H9 (cell line): ENCODE measurements at regions not wholly inside any gene's neighbourhood (a gene's known extent, or its start where the extent isn't known, plus 50 kb on each side); places are given as distances from the start of the nearest gene placed in this dataset.
A peak's percentile ranks its signal among the peaks of the same experiment; 100 is the strongest.

Experiments used
- DNase-seq: peaks from one replicate; pipeline ENCODE4 v3.0.0-alpha.2; 2017
- H2AFZ ChIP-seq: one replicate; pipeline ENCODE4 v1.6.1; 2013; ENCODE audit warnings: mild to moderate bottlenecking, low read length, control low read depth, moderate library complexity
- H2AK5ac ChIP-seq: 2 replicates; pipeline ENCODE4 v1.6.1; 2013; ENCODE audit warnings: low read length, control low read depth, mixed read lengths; ENCODE audit not compliant: insufficient read length
- H2BK120ac ChIP-seq: one replicate; pipeline ENCODE4 v1.6.1; 2013; ENCODE audit warnings: low read depth, mild to moderate bottlenecking, low read length, control low read depth, inconsistent platforms; ENCODE audit not compliant: poor library complexity, severe bottlenecking
- H2BK12ac ChIP-seq: 2 replicates; pipeline ENCODE4 v1.6.1; 2013; ENCODE audit warnings: low read length, control low read depth, mixed read lengths, low read depth; ENCODE audit not compliant: insufficient read length
- H2BK15ac ChIP-seq: 2 replicates; pipeline ENCODE4 v1.6.1; 2013; ENCODE audit warnings: low read depth, low read length, control low read depth
- H2BK20ac ChIP-seq: one replicate; pipeline ENCODE4 v1.6.1; 2013; ENCODE audit warnings: low read depth, mild to moderate bottlenecking, low read length, control low read depth, inconsistent platforms; ENCODE audit not compliant: poor library complexity, severe bottlenecking
- H2BK5ac ChIP-seq: 2 replicates; pipeline ENCODE4 v1.6.1; 2013; ENCODE audit warnings: low read length, control low read depth, mixed read lengths; ENCODE audit not compliant: insufficient read length
- H3K14ac ChIP-seq: 2 replicates; pipeline ENCODE4 v1.6.1; 2013; ENCODE audit warnings: low read length, control low read depth; ENCODE audit not compliant: insufficient read depth
- H3K18ac ChIP-seq: 2 replicates; pipeline ENCODE4 v1.6.1; 2013; ENCODE audit warnings: low read depth, mild to moderate bottlenecking, mixed read lengths, low read length, control low read depth; ENCODE audit not compliant: insufficient read length
- H3K23ac ChIP-seq: 2 replicates; pipeline ENCODE4 v1.6.1; 2013; ENCODE audit warnings: low read length, control low read depth, mixed read lengths, low read depth; ENCODE audit not compliant: insufficient read length
- H3K23me2 ChIP-seq: 2 replicates; pipeline ENCODE4 v1.6.1; 2013; ENCODE audit warnings: low read depth, mild to moderate bottlenecking, mixed read lengths, low read length, control low read depth; ENCODE audit not compliant: insufficient read length, poor library complexity, severe bottlenecking
- H3K27ac ChIP-seq: 2 replicates; pipeline ENCODE4 v1.5.1; 2013; ENCODE audit warnings: low read length, control low read depth, mixed read lengths, low read depth; ENCODE audit not compliant: insufficient read length
- H3K27me3 ChIP-seq: 2 replicates; pipeline ENCODE4 v1.6.1; 2013; ENCODE audit warnings: low read length, control low read depth, inconsistent platforms; ENCODE audit not compliant: insufficient read depth
- H3K4ac ChIP-seq: 2 replicates; pipeline ENCODE4 v1.6.1; 2013; ENCODE audit warnings: low read depth, mild to moderate bottlenecking, control low read depth, inconsistent platforms, low read length, moderate library complexity
- H3K4me1 ChIP-seq: 2 replicates; pipeline ENCODE4 v1.6.1; 2013; ENCODE audit warnings: low read length, control low read depth, inconsistent platforms; ENCODE audit not compliant: insufficient read depth
- H3K4me2 ChIP-seq: 2 replicates; pipeline ENCODE4 v1.6.1; 2013; ENCODE audit warnings: low read length, control low read depth, mixed read lengths; ENCODE audit not compliant: insufficient read length, insufficient read depth
- H3K56ac ChIP-seq: 2 replicates; pipeline ENCODE4 v1.6.1; 2013; ENCODE audit warnings: low read depth, mild to moderate bottlenecking, mixed read lengths, low read length, control low read depth; ENCODE audit not compliant: insufficient read length
- H3K79me1 ChIP-seq: 2 replicates; pipeline ENCODE4 v1.6.1; 2013; ENCODE audit warnings: low read depth, mild to moderate bottlenecking, moderate library complexity, low read length, control low read depth, inconsistent platforms; ENCODE audit not compliant: insufficient read depth, poor library complexity, severe bottlenecking
- H3K79me2 ChIP-seq: 2 replicates; pipeline ENCODE4 v1.6.1; 2013; ENCODE audit warnings: low read length, control low read depth, inconsistent platforms; ENCODE audit not compliant: insufficient read depth
- H3K9ac ChIP-seq: 2 replicates; pipeline ENCODE4 v1.6.1; 2013; ENCODE audit warnings: low read length, control low read depth, mixed read lengths; ENCODE audit not compliant: insufficient read length; ENCODE audit errors: extremely low read depth
- H3K9me3 ChIP-seq: one replicate; pipeline ENCODE4 v1.6.1; 2013; ENCODE audit warnings: low read depth, low read length, inconsistent platforms; ENCODE audit not compliant: control insufficient read depth
- H3T11ph ChIP-seq: one replicate; pipeline ENCODE4 v1.6.1; 2013; ENCODE audit warnings: mild to moderate bottlenecking, low read length, control low read depth, inconsistent platforms
- H4K20me1 ChIP-seq: one replicate; pipeline ENCODE4 v1.6.1; 2013; ENCODE audit not compliant: control insufficient read depth, insufficient read length, insufficient read depth
- H4K5ac ChIP-seq: 2 replicates; pipeline ENCODE4 v1.6.1; 2013; ENCODE audit warnings: low read depth, mild to moderate bottlenecking, mixed read lengths, low read length, control low read depth; ENCODE audit not compliant: insufficient read length
- H4K8ac ChIP-seq: replicated peaks from 2 replicates; pipeline ENCODE4 v1.6.1; 2013; ENCODE audit warnings: low read length, control low read depth, mixed read lengths, low read depth; ENCODE audit not compliant: insufficient read length
- H4K91ac ChIP-seq: 2 replicates; pipeline ENCODE4 v1.6.1; 2013; ENCODE audit warnings: low read depth, mild to moderate bottlenecking, moderate library complexity, mixed read lengths, low read length, control low read depth; ENCODE audit not compliant: insufficient read length
- H3K27ac Mint-ChIP-seq, 3 experiments: 2 replicates in 2 of 3; 3 replicates in 1 of 3; pipeline ENCODE4 v1.8.0; 2020 to 2021; ENCODE audit warnings: mixed read lengths in 3 of 3, mild to moderate bottlenecking in 1 of 3, moderate library complexity in 1 of 3
- H3K27me3 Mint-ChIP-seq: 2 replicates; pipeline ENCODE4 v1.8.0; 2021; ENCODE audit warnings: low read depth, mild to moderate bottlenecking, moderate library complexity, mixed read lengths
- H3K36me3 Mint-ChIP-seq, 3 experiments: 2 replicates in 2 of 3; 3 replicates in 1 of 3; pipeline ENCODE4 v1.8.0; 2020 to 2021; ENCODE audit warnings: low read depth in 3 of 3, mixed read lengths in 3 of 3; ENCODE audit not compliant: insufficient read depth in 1 of 3
- H3K4me1 Mint-ChIP-seq, 2 experiments: 2 replicates each; pipeline ENCODE4 v1.8.0; 2020; ENCODE audit warnings: mixed read lengths in 2 of 2
- H3K4me3 Mint-ChIP-seq, 2 experiments: 2 replicates in 1 of 2; 3 replicates in 1 of 2; pipeline ENCODE4 v1.8.0; 2020 to 2021; ENCODE audit warnings: mild to moderate bottlenecking in 2 of 2, mixed read lengths in 2 of 2, moderate library complexity in 1 of 2
- H3K9me3 Mint-ChIP-seq, 2 experiments: 2 replicates in 1 of 2; 3 replicates in 1 of 2; pipeline ENCODE4 v1.8.0; 2020; ENCODE audit warnings: mild to moderate bottlenecking in 2 of 2, mixed read lengths in 2 of 2, moderate library complexity in 1 of 2
- CTCF ChIP-seq: fragments of 200-600 bp; sonication (generic); conservative IDR thresholded peaks from 3 replicates; pipeline ENCODE4 v1.8.0; 2021; ENCODE audit warnings: antibody characterized with exemption, mild to moderate bottlenecking
- WGBS: extraction: QIAGEN DNeasy Blood & Tissue Kit; methylation state at CpG from one replicate; pipeline ENCODE4 v1.1.7; 2013; ENCODE audit warnings: missing lambda C conversion rate, low lambda C conversion rate, mixed read lengths; ENCODE audit not compliant: insufficient read length; ENCODE audit errors: extremely low coverage; 5-methylcytosine and 5-hydroxymethylcytosine counted together

GRCh38 chr13:54184576-54184975, 1156.0 kb downstream of the OLFM4 start:
- peaks cover 0 to 4% of the 10 kb centered on the region in 2 experiments; a peak in 1 of 5 replicates for H3K9me3 Mint-ChIP-seq
- H2BK20ac ChIP-seq = no peak overlapping the region
- DNase-seq = no peak
- H3K9ac ChIP-seq = no peak overlapping the region
- TF ChIP-seq CTCF = no peak
- no peak overlapping the region for H2AFZ ChIP-seq
- no peak overlapping the region for H3K23ac ChIP-seq
- no peak overlapping the region for H3K27ac ChIP-seq
- H3K18ac ChIP-seq = no peak overlapping the region
- no peak overlapping the region for H3K56ac ChIP-seq
- H3K4me2 ChIP-seq = no peak overlapping the region
- H3K27me3 Mint-ChIP-seq = no peaks in the 10 kb centered on the region
- H3K27me3 ChIP-seq = no peaks in the 10 kb centered on the region
- no CpG with 5 or more reads among the region's 4 CpGs for WGBS
- no peaks in the 10 kb centered on the region for H3K36me3 Mint-ChIP-seq
- H3K4ac ChIP-seq = no peak overlapping the region
- peak overlapping the region in 2 of 3 experiments; percentile 4 to 18; a peak in 2 of 7 replicates for H3K27ac Mint-ChIP-seq
- no peak overlapping the region for H2BK5ac ChIP-seq
- no peak overlapping the region for H4K91ac ChIP-seq
- peaks cover 7% of the 10 kb centered on the region; the same call in 1 of the 2 replicates for H3K4me1 ChIP-seq
- H2BK120ac ChIP-seq = no peak overlapping the region
- no peaks in the 10 kb centered on the region for H3K23me2 ChIP-seq
- no peak overlapping the region for H3K4me3 Mint-ChIP-seq
- no peaks in the 10 kb centered on the region for H3K79me2 ChIP-seq
- H4K20me1 ChIP-seq = no peaks in the 10 kb centered on the region
- H3K9me3 ChIP-seq = no peaks in the 10 kb centered on the region
- no peak overlapping the region for H4K5ac ChIP-seq
- H3K14ac ChIP-seq = no peak overlapping the region
- H3K4me1 Mint-ChIP-seq = peaks cover 36 to 44% of the 10 kb centered on the region in 2 experiments
- no peak overlapping the region for H2BK15ac ChIP-seq
- no peak overlapping the region for H3T11ph ChIP-seq
- H4K8ac ChIP-seq = no peak overlapping the region
- no peaks in the 10 kb centered on the region for H3K79me1 ChIP-seq
- no peak overlapping the region for H2AK5ac ChIP-seq
- H2BK12ac ChIP-seq = no peak overlapping the region
